WTC11 (cell line): ENCODE measurements at regions not wholly inside any gene's neighbourhood (a gene's known extent, or its start where the extent isn't known, plus 50 kb on each side); places are given as distances from the start of the nearest gene placed in this dataset.
"Not testable (repeated sequence)": the region's sequence is repeated elsewhere in the genome, so short reads cannot be mapped to it uniquely, and the experiment has no call there.

Experiments used
- ATAC-seq: fragments of 200-7000 bp; cut with Tn5 transposase; 2 replicates; pipeline ENCODE4 v1.10.0; 2021; ENCODE audit warnings: mild to moderate bottlenecking, moderate library complexity
- CTCF ChIA-PET: fragments of 300-600 bp; sonication (Branson Sonifier 250); formaldehyde crosslinking; loops from one replicate; lab custom pipeline; 2021; ENCODE audit warnings: antibody characterized with exemption; lab: Charles Lee
- POLR2A ChIA-PET: fragments of 350-600 bp; sonication (Branson Sonifier 250); formaldehyde crosslinking; loops from one replicate; lab custom pipeline; 2021; ENCODE audit warnings: antibody characterized with exemption; lab: Charles Lee
- DNase-seq: peaks from one replicate; pipeline ENCODE4 v3.0.0; 2021; ENCODE audit warnings: low spot score
- H3K27ac Mint-ChIP-seq: 2 replicates; pipeline ENCODE4 v1.8.0; 2021; ENCODE audit warnings: mixed read lengths
- H3K27me3 Mint-ChIP-seq: 2 replicates; pipeline ENCODE4 v1.8.0; 2021; ENCODE audit warnings: low read depth, mild to moderate bottlenecking, moderate library complexity, mixed read lengths
- H3K36me3 Mint-ChIP-seq: 2 replicates; pipeline ENCODE4 v1.8.0; 2021; ENCODE audit warnings: mixed read lengths
- H3K4me1 Mint-ChIP-seq: 2 replicates; pipeline ENCODE4 v1.8.0; 2022; ENCODE audit warnings: mixed read lengths
- H3K4me3 Mint-ChIP-seq: 2 replicates; pipeline ENCODE4 v1.8.0; 2021; ENCODE audit warnings: mild to moderate bottlenecking, moderate library complexity, mixed read lengths
- H3K9me3 Mint-ChIP-seq: 2 replicates; pipeline ENCODE4 v1.8.0; 2021; ENCODE audit warnings: mixed read lengths
- ATF1 ChIP-seq: sonication (generic); formaldehyde crosslinking; IDR thresholded peaks from 2 replicates; pipeline ENCODE4 v1.8.1; 2023; ENCODE audit warnings: mild to moderate bottlenecking, moderate library complexity, missing genetic modification reagents
- ATF3 ChIP-seq: sonication (generic); formaldehyde crosslinking; conservative IDR thresholded peaks from 2 replicates; pipeline ENCODE4 v1.8.1; 2022; ENCODE audit warnings: mild to moderate bottlenecking, missing genetic modification reagents
- CTCF ChIP-seq: fragments of 200-600 bp; IDR thresholded peaks from 2 replicates; pipeline ENCODE4 v1.8.0; 2022; ENCODE audit warnings: antibody characterized with exemption
- EMX1 ChIP-seq: fragments of 250-450 bp; sonication (Bioruptor Pico); IDR thresholded peaks from 2 replicates; pipeline ENCODE4 v1.8.0; 2021; ENCODE audit warnings: mild to moderate bottlenecking
- FOXJ3 ChIP-seq: sonication (generic); formaldehyde crosslinking; IDR thresholded peaks from 2 replicates; pipeline ENCODE4 v1.9.0; 2021; ENCODE audit warnings: missing genetic modification reagents, mild to moderate bottlenecking, borderline replicate concordance
- FOXP1 ChIP-seq: sonication (generic); formaldehyde crosslinking; IDR thresholded peaks from 2 replicates; pipeline ENCODE4 v1.8.0; 2022; ENCODE audit warnings: missing genetic modification reagents, mild to moderate bottlenecking, moderate library complexity, borderline replicate concordance
- IRF2 ChIP-seq: sonication (generic); formaldehyde crosslinking; IDR thresholded peaks from 2 replicates; pipeline ENCODE4 v1.8.0; 2022; ENCODE audit warnings: low read depth, missing genetic modification reagents, borderline replicate concordance
- JUN ChIP-seq: sonication (generic); formaldehyde crosslinking; IDR thresholded peaks from 2 replicates; pipeline ENCODE4 v1.8.0; 2023; ENCODE audit warnings: mild to moderate bottlenecking, missing genetic modification reagents
- NR3C1 ChIP-seq: sonication (generic); formaldehyde crosslinking; conservative IDR thresholded peaks from 2 replicates; pipeline ENCODE4 v1.8.1; 2023; ENCODE audit warnings: low read depth, mild to moderate bottlenecking, missing genetic modification reagents
- RELA ChIP-seq: sonication (generic); formaldehyde crosslinking; IDR thresholded peaks from 2 replicates; pipeline ENCODE4 v1.8.1; 2022; ENCODE audit warnings: missing genetic modification reagents, mild to moderate bottlenecking, borderline replicate concordance
- ZNF532 ChIP-seq: fragments of 250-450 bp; sonication (Bioruptor Pico); IDR thresholded peaks from 2 replicates; pipeline ENCODE4 v1.9.0; 2021; ENCODE audit warnings: mild to moderate bottlenecking, borderline replicate concordance
- TF ChIP-seq, protein P1 (sequence below): fragments of 250-450 bp; sonication (Bioruptor Pico); IDR thresholded peaks from 2 replicates; pipeline ENCODE4 v1.9.0; 2021; ENCODE audit warnings: moderate library complexity, mild to moderate bottlenecking, inconsistent platforms, borderline replicate concordance
- TF ChIP-seq, protein P2 (sequence below): sonication (generic); formaldehyde crosslinking; IDR thresholded peaks from 2 replicates; pipeline ENCODE4 v1.8.0; 2022; ENCODE audit warnings: mild to moderate bottlenecking, missing genetic modification reagents
- TF ChIP-seq, protein P3 (sequence below): sonication (generic); formaldehyde crosslinking; IDR thresholded peaks from 2 replicates; pipeline ENCODE4 v1.8.0; 2022; ENCODE audit warnings: mild to moderate bottlenecking, missing genetic modification reagents
- TF ChIP-seq, protein P4 (sequence below): sonication (generic); formaldehyde crosslinking; IDR thresholded peaks from 2 replicates; pipeline ENCODE4 v1.8.1; 2023; ENCODE audit warnings: mild to moderate bottlenecking, missing genetic modification reagents

DNA sequence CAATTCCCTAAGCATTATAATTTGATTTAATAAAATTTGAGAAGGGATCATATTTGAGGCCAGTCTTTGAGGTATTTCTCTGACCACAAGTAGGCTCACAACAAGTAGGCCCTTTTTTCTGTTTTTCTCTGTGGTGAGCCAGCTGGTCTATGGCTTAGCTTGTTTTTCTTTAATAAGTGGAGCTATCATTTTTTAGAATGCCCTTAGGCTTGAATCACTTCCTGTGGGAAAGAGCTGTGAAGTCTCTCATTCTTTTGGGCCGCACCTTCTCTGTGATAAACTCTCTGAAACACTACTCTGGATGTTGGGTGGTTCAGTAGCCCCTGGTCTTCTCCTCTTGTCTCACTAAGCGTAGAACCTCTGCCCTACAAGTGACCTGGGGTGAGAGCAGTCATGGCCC, 235.9 kb downstream of the SUCLG1 start:
- CTCF ChIA-PET = interaction anchor here (0.6 kb wide), 1 partner anchor 1358 kb away, joined by 5 read pairs; no protein-coding TSS in a partner anchor
- peaks cover 25% of the 10 kb centered on the region for H3K9me3 Mint-ChIP-seq
- POLR2A ChIA-PET = no interaction called here
- TF ChIP-seq CTCF (no peak), JUN (no peak), NR3C1 (CRISPR knock-in tag) (no peak), FOXJ3 (CRISPR knock-in tag) (no peak)
- TF ChIP-seq, protein P1, sequence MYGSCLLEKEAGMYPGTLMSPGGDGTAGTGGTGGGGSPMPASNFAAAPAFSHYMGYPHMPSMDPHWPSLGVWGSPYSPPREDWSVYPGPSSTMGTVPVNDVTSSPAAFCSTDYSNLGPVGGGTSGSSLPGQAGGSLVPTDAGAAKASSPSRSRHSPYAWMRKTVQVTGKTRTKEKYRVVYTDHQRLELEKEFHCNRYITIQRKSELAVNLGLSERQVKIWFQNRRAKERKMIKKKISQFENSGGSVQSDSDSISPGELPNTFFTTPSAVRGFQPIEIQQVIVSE (CRISPR knock-in tag) = no peak
- TF ChIP-seq, all 79 proteins: peak for 0
- Mint-ChIP-seq H3K4me1 (peaks cover 30% of the 10 kb centered on the region), H3K36me3 (peaks cover 30% of the 10 kb centered on the region), H3K4me3 (no peak overlapping the region), H3K27me3 (0 out of 2 replicates have a peak, but pooled peaks cover 3% of the 10 kb centered on the region), H3K27ac (no peak overlapping the region)
- DNase-seq = no peak
- ATAC-seq = no peak

DNA sequence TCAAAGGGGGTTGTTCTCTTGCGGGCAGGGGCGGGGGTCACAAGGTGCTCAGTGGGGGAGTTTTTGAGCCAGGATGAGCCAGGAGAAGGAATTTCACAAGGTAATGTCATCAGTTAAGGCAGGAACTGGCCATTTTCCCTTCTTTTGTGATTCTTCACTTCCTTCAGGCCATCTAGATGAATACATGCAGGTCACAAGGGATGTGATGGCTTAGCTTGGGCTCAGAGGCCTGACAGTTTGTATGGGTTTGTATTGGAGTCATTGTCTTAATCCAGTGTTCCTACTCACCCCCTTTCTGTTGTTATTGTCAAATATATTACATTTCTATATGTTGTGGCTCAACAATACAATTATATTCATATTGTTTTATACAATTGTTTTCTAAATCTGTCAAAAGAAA, 238.0 kb downstream of the SUCLG1 start:
- peaks cover 39% of the 10 kb centered on the region for H3K4me1 Mint-ChIP-seq
- peaks cover 14% of the 10 kb centered on the region for H3K9me3 Mint-ChIP-seq
- POLR2A ChIA-PET, CTCF ChIA-PET, H3K27me3 Mint-ChIP-seq, DNase-seq, H3K4me3 Mint-ChIP-seq: not testable (repeated sequence)
- H3K36me3 Mint-ChIP-seq = peaks cover 20% of the 10 kb centered on the region
- ATAC-seq = peak; percentile 70
- H3K27ac Mint-ChIP-seq = peak overlapping the region; percentile 93

DNA sequence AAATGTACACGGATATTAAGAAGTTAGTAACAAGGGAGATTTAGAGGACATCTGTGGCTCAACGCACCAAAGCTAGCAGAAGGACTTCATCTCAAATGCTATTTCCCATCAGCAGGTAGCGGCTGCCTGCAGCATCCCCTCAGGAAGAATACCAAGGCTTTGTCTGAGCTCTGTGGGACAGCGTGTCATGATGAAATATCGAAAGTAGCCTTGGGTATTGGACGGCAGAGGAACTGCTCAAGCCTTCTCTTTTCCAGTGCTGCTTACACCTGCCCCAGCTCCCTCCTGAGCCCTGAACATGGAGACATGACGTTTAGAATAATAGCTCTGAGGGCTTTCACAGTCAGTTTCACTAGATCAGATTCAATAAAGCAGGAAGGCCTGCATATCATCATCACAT, 241.6 kb downstream of the SUCLG1 start:
- no peaks in the 10 kb centered on the region for H3K36me3 Mint-ChIP-seq
- no peak for DNase-seq
- CTCF ChIA-PET = interaction anchor here (0.6 kb wide), 1 partner anchor 945 kb away, joined by 3 read pairs; no protein-coding TSS in a partner anchor
- no peak overlapping the region for H3K27ac Mint-ChIP-seq
- peaks cover 33% of the 10 kb centered on the region for H3K4me1 Mint-ChIP-seq
- no peak for TF ChIP-seq FOXJ3 (CRISPR knock-in tag)
- TF ChIP-seq IRF2 (CRISPR knock-in tag) = no peak
- TF ChIP-seq, protein P2, sequence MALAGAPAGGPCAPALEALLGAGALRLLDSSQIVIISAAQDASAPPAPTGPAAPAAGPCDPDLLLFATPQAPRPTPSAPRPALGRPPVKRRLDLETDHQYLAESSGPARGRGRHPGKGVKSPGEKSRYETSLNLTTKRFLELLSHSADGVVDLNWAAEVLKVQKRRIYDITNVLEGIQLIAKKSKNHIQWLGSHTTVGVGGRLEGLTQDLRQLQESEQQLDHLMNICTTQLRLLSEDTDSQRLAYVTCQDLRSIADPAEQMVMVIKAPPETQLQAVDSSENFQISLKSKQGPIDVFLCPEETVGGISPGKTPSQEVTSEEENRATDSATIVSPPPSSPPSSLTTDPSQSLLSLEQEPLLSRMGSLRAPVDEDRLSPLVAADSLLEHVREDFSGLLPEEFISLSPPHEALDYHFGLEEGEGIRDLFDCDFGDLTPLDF (CRISPR knock-in tag) = no peak
- TF ChIP-seq, protein P3, sequence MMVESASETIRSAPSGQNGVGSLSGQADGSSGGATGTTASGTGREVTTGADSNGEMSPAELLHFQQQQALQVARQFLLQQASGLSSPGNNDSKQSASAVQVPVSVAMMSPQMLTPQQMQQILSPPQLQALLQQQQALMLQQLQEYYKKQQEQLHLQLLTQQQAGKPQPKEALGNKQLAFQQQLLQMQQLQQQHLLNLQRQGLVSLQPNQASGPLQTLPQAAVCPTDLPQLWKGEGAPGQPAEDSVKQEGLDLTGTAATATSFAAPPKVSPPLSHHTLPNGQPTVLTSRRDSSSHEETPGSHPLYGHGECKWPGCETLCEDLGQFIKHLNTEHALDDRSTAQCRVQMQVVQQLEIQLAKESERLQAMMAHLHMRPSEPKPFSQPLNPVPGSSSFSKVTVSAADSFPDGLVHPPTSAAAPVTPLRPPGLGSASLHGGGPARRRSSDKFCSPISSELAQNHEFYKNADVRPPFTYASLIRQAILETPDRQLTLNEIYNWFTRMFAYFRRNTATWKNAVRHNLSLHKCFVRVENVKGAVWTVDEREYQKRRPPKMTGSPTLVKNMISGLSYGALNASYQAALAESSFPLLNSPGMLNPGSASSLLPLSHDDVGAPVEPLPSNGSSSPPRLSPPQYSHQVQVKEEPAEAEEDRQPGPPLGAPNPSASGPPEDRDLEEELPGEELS (CRISPR knock-in tag) = no peak
- TF ChIP-seq ATF1 (CRISPR knock-in tag) = no peak
- TF ChIP-seq, protein P4, sequence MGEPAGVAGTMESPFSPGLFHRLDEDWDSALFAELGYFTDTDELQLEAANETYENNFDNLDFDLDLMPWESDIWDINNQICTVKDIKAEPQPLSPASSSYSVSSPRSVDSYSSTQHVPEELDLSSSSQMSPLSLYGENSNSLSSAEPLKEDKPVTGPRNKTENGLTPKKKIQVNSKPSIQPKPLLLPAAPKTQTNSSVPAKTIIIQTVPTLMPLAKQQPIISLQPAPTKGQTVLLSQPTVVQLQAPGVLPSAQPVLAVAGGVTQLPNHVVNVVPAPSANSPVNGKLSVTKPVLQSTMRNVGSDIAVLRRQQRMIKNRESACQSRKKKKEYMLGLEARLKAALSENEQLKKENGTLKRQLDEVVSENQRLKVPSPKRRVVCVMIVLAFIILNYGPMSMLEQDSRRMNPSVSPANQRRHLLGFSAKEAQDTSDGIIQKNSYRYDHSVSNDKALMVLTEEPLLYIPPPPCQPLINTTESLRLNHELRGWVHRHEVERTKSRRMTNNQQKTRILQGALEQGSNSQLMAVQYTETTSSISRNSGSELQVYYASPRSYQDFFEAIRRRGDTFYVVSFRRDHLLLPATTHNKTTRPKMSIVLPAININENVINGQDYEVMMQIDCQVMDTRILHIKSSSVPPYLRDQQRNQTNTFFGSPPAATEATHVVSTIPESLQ (CRISPR knock-in tag) = no peak
- TF ChIP-seq ATF3 = no peak
- TF ChIP-seq RELA = no peak
- no peak for TF ChIP-seq EMX1 (CRISPR knock-in tag)
- TF ChIP-seq, protein P1 (CRISPR knock-in tag) = no peak
- no peak for TF ChIP-seq FOXP1 (CRISPR knock-in tag)
- TF ChIP-seq JUN = no peak
- TF ChIP-seq ZNF532 (CRISPR knock-in tag) = no peak
- TF ChIP-seq, all 79 proteins: peak for 0
- peak; percentile 65 for ATAC-seq
- Mint-ChIP-seq H3K4me3 (no peak overlapping the region), H3K27me3 (no peaks in the 10 kb centered on the region; the same call in 1 of the 2 replicates), H3K9me3 (no peaks in the 10 kb centered on the region)
- POLR2A ChIA-PET = no interaction called here
